Loucy (cell line): ENCODE measurements at regions not wholly inside any gene's neighbourhood (a gene's known extent, or its start where the extent isn't known, plus 50 kb on each side); places are given as distances from the start of the nearest gene placed in this dataset.

Experiments
- EZH2phosphoT487 ChIP-seq: fragments of 200-600 bp; IDR thresholded peaks from 2 replicates; pipeline ENCODE4 v1.6.1; 2018; ENCODE audit warnings: antibody characterized with exemption, mild to moderate bottlenecking, moderate library complexity, borderline replicate concordance
- TF ChIP-seq, protein P1 (sequence below): fragments of 200-600 bp; sonication (generic); conservative IDR thresholded peaks from 2 replicates; pipeline ENCODE4 v1.5.1; 2014; ENCODE audit warnings: mild to moderate bottlenecking, antibody characterized with exemption, low read length

DNA sequence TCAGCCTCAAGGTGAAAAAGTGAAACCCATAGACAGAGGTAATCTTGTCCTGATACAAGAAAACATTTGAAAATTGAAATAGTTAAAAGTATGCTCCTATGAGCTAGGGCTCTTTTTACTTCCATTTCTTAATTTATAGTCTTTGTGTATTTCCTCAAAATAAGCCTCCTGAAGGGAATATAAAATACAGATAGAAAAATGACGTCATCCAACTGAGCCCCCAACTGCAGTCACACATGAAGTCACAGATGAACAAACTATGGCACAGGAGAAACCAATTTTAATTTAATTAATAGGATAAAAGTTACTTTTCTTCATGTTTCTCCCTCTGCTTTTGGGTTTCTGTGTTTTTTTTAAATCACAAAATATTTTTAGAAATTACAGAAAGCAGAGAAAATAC lies 280.3 kb downstream of the HTR7 start:
- TF ChIP-seq, protein P1, sequence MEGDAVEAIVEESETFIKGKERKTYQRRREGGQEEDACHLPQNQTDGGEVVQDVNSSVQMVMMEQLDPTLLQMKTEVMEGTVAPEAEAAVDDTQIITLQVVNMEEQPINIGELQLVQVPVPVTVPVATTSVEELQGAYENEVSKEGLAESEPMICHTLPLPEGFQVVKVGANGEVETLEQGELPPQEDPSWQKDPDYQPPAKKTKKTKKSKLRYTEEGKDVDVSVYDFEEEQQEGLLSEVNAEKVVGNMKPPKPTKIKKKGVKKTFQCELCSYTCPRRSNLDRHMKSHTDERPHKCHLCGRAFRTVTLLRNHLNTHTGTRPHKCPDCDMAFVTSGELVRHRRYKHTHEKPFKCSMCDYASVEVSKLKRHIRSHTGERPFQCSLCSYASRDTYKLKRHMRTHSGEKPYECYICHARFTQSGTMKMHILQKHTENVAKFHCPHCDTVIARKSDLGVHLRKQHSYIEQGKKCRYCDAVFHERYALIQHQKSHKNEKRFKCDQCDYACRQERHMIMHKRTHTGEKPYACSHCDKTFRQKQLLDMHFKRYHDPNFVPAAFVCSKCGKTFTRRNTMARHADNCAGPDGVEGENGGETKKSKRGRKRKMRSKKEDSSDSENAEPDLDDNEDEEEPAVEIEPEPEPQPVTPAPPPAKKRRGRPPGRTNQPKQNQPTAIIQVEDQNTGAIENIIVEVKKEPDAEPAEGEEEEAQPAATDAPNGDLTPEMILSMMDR, result no peak
- TF ChIP-seq EZH2phosphoT487, result no peak
